GM19238 (cell line): ENCODE measurements at regions not wholly inside any gene's neighbourhood (a gene's known extent, or its start where the extent isn't known, plus 50 kb on each side); places are given as distances from the start of the nearest gene placed in this dataset.

Experiments
- DNase-seq: peaks from one replicate; pipeline ENCODE4 v3.0.0; 2011; ENCODE audit warnings: low spot score; ENCODE audit not compliant: insufficient read length

DNA sequence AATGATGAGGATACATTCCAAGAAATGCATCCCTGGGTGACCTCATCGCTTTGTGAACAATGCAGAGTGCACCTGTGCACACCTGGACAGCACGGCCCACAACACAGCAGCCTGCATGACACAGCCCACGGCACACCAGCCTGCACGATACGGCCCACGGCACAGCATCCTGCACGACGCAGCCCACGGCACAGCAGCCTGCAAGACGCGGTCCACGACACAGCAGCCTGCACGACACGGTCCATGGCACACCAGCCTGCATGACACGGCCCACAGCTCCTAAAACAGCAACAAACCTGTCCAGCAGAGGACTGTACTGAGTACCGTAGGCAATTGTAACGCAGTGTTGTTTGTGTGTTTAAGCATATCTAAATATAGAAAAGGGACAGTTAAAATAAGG lies 134.7 kb upstream of the PPP2R2D start:
- DNase-seq = no peak

DNA sequence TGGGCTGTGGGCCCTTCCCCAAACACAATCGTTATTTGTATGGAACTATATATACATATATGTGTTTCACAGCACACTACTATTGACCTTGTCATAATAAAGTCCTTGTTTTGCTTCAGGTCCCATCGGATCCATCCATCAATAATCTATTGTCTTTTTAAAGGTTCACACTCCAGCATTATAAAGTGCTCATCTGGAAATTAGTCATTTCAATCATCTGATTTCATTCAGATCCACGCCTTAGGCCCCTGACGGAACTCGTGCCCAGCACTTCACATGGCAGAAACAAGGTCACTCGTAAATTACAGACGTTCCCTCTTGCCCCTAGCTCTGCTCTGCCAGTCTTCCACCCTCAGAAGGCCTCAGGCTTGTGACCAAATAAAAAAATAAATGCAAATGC lies 133.1 kb upstream of the PPP2R2D start:
- DNase-seq = no peak

DNA sequence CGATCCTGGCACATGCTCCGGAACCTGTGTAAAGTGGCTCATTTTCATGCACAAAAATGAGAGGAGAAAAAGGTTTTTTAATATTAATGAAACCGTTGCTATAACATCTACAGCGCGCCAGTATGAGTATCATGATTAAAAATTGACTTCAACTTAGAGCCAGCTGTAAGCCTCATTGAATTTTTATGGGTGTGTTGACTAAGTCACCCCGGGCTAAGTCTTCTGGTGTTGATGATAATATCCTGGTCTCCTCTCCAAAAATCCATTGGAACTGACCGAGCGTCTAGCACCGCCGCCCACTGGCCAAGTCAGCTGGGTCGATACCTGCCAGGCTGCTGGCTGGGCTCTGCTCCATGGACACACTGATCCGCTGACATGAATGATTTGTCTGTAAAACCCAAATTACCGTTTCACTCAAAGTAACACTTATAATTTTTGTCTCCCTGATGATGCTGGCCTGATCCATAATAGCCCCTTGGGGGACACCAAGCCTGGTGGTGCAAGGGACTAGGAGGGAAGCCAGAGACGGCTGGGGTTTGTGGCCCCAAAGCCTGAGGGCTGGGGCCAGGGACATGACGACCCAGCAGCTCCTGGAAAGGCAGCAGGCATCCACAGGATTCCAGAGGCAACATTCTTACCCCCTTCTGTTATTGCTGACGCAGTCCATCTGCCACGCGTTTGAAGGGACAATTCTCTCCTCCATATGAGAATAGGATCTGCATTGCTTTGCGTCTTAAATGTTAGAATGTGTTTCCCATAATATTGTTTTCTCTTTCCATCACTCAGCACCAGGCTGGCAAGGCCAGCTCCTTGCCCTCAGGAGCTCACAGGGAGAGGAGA lies 131.0 kb upstream of the PPP2R2D start:
- no peak for DNase-seq

DNA sequence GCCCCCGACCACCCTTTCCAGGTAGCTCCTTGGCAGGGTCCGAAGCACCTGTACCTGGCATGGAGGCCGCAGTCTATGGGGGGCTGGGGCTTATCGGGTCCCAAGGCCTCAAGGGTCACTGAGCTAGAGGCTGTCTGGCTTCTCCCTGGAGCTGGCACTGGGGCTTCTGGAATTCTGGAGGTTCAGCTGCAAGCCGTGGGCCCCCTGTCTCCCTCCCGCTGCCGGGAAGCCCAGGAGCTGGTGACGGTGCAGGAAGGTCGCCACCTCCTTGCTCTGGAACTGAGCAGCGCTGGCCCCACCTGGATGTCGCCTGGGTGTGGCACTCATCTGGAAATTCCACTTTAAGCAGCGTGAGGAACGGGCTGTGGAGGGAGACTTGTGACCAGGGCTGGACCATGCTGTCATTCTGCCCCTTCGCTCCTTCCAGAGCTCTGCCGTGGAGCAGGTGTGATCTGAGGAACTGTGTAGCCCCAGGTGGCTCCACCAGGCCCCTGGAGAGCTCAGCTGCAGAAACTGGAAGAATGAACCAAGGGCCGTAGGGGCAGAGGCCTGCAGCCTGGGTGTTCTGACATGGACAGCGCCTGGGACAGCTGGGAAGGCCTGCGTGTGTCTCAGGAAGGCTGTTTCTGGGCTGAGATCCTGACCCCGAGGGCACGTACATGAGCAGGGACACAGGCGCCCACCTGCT lies 129.7 kb upstream of the PPP2R2D start:
- no peak for DNase-seq

DNA sequence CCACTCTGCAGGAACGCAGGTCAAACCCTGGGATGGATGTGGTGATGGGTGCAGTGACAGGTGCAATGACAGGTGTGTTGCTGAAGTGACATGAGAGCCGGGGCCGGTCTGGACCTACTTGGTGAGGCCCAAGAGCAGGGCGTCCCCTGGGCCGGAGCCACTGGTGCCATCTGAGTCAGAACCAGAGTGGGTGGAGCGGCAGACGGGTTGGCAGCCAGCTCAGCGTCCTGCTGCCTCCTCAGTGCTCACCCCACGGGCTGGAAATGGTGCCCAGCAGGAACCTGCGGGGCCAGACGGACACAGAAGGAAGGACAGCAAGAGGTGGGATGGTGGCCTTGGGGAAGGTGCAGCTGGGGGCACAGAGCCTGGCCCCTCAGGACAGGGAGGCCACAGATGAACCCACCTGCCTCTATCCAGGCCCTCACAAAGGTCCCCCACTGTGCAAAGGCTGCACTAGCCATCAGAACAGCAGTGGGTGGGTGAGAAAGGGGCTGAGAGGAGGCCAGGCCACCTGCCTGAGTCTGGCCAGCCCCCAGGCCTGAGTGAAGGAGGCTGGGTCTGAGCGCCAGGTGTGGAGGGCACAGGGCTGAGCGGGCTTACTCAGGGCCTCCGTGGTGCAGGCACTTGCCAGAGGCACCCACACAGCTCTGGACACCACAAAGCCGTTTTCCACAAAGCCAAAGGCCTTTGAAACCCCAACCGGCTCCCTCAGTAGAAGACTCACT lies 129.0 kb upstream of the PPP2R2D start:
- no peak for DNase-seq

DNA sequence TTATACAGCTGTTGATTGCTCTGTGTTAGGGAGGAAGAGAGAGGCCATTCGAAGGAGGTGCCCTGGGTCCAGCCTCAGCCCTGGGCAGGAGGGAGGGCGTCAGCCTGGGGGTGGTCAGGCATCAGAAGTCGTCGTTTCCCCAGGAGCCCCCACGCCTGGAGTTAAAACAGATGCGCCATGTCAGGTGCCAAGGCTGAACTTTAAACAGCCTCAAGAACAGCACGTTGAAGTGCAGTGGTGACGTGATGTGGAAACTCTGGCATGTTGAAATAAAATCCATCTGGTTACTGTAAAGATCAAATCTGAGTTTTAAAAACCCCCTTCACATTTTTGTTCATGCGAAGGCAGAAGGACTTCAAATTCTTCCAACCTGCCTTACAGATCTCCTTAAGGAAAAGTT lies 128.4 kb upstream of the PPP2R2D start:
- DNase-seq = no peak

DNA sequence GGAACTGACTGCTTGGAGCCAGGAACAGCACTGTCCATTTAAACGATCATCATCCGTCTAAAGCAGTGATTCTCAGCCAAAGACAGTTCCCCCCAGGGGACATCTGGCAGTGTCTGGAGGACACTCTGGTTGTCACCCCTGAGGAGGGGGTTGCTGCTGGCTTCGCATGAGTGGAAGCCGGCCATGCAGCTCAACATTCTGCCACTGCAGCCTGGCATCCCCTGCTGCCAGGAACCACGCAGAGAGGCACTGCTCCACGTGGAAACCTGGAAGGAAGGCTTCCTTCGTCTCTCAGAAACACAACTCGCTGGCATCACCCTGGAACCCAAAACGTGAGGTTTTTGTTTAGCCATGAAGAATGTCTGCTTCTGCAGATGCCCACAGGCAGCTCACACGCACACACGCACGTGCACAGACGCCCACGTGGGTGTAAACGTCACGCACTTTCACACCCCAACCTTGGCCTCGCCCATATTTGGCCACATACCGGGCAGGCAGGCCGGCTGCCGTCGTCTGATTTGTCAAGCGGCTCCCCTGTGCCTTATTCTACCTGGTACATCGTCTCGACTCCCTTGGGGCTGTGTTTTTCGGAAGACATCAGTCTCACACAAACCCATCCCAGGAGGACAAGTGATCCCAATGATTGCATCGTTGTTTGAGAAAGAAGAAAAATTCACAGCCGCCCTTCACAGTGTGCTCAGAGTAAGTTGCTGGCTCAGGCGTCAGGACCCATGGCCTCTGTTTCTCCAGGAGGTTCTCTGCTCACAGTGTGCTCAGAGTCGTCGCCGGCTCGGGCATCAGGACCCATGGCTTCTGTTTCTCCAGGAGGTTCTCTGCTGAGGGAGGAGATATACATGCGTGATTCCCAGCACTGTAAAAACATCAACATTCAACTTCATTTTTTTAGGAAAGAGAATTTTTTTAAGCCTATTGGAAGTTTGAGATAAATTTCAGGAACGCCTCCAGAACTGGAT lies 127.2 kb upstream of the PPP2R2D start:
- DNase-seq = no peak

DNA sequence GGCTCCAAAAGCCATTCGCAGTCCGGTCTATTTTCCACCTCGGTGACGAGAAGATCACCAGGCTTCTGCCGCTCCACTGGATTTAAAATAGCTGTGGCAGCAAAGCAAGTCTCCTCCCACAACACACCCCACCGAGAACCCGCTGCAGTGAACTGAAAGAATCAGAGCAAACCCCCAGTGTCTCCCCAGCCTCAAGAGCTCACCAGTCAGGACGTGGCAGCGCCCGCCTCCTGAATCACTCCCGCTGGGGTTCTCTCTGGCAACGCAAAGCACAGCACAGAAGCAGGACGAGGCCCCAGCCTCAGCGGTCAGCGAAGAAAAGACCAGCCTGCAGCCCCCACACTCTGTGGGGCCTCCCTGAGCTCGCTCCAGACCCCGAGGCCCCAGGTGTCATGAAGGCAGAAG lies 126.1 kb upstream of the PPP2R2D start:
- DNase-seq = no peak

DNA sequence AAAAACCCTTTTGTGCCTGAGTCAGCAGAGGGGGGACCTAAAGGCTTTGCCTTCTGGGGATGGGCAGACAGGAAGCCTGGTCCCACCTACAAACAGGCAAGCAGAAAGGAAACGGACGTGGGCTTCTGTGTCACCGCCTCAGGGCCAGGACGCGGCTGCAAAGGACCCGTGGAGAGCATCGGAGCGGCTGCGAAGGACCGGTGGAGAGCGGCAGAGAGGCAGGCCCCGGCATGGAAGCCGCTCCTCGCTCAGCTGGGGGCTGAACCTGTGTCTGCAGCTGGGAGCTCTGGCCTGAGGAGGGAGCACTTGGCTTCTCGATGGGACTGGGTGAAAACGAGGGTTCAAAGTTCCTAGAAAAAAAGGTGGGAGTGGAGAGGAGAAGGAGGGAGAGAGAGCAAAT lies 125.4 kb upstream of the PPP2R2D start:
- no peak for DNase-seq

DNA sequence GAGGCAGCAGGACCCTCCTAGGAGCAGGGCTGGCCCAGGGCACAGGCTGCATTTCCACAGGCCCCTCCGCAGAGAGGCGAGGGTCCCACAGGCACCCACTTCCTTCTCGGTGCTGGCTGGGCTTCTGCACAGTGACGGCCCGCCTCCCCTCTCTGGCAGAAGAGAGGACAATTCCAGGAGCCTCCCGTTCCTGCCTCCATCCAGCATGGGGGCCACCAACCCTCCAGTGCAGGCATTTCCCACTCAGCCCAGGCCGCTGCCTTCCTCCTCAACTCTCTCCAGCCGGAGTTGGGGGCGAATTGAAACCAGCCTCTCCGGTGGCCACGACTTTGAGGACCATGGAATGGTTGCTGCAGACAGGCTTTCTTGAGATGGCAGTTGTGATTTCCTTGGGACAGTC lies 125.0 kb upstream of the PPP2R2D start:
- DNase-seq = no peak

DNA sequence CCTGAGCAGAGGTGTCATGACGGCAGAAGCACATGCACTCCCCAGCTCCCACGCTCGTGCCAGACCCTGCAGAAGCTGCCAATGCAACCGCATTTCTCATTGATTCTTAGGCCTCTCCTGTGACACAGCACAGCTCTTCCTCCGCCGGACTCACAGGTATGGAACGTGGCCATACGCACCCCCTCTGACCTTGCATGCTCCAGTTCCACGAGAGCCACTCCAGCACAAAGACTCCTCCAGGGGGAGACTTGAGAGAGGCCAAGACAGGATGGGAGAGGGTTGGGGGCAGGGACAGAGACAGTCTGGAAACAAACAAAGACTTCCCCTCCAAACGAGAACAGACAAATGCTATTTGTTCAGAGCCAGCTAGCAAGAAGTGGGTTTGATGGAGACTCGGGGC lies 124.3 kb upstream of the PPP2R2D start:
- DNase-seq = no peak

DNA sequence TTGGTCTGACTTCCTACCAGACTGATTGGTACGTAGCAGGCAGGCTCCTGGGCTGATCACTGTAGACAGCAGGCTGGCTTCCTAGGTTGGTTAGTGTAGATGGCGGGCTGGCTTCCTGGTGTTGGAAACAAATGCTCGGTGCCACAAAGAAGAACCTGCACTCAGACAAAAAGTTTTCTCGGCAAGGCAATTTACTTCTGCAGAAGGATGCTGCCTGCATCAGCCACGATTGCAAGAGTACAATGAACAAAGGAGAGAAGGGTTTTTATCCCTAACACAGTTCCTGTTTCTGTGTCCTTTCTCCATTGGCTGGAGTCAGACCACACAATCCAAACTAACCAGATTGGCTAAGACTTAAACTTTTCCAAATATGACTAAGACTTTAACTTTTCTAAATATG lies 123.6 kb upstream of the PPP2R2D start:
- DNase-seq = no peak

DNA sequence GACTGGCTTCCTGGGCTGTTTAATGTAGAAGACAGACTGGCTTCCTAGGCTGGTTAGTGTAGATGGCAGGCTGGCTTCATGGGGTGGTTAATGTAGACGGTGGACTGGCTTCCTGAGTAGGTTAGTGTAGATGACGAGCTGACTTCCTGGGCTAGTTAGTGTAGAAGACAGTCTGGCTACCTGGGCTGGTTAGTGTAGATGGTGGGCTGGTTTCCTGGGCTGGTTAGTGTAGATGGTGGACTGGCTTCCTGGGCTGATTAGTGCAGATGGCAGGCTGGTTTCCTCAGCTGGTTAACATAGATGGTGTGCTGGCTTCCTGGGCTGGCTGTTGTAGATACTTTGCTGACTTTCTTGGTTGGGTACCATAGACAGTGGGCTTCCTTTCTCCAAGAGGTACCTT lies 122.9 kb upstream of the PPP2R2D start:
- DNase-seq = no peak

DNA sequence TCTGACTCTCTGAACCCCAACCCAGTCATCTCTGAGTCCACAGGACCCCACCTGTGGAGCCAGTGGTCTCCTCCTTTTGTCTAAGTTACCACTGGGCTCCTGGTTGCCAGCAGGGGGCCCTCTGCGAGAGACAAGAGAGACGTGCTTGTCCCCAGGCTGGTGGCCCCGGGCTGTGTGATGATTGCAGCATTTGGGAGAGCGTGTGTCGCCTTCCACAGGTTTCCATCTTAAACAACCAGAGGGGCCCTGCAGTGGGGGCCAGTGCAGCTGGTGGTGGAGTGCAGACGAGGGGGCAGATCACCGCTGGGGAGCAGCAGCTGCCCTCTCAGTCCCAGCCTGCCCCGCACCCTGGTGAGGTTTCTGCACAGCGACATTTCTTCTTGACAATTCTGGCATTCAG lies 122.4 kb upstream of the PPP2R2D start:
- no peak for DNase-seq

DNA sequence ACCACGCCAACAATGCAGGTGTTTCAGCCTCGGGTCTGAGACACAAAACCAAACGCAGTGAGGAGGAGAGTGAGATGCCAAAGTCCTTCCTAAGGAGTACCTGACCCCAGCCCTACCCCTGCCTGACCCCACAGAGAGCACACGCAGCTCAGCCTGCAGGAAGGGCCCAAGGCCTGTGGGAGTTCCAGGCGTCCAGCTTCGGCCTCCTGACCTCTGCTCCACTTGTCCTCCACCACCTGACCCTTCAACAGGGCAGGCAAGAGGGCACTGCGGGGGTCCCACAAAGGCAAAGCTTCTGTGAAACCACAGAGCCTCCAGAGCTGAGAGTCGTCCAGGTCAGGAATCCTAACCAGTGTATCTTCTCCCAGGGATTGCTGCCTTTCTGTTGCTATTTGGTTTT lies 122.0 kb upstream of the PPP2R2D start:
- no peak for DNase-seq

DNA sequence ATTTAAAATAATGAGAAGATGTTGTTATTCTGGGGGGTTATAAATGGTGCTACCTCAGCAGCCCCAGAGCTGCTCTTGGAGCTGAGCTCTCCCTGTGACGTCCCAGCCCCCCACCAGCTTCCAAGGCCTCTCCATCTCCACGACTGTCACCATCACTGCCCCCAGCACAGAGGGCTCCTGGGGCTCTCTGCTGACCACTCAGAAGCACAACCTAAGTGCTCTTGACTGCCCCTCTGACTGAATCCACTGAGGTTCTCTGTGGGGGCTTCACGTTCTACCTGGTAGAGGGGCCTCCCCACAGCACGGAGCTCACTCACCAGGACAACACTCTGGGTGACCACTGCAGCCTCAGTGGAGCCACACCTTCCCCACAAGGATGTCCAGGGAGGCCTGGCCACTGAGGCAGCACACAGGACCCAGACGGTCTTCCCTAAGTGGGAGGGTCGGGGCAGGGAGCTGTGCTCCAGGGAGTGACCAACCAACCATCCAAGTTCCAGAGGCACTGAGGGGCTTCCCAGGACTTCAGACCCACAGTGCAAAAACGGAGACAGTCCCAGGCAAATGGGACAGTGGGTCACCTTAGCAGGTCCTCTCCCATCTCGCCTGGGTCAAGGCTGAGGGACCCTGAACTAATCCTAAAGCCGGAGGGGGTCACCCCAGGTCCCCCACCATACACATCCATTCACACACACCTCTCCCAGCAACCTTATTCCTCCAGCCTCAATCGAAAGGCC lies 121.0 kb upstream of the PPP2R2D start:
- no peak for DNase-seq

DNA sequence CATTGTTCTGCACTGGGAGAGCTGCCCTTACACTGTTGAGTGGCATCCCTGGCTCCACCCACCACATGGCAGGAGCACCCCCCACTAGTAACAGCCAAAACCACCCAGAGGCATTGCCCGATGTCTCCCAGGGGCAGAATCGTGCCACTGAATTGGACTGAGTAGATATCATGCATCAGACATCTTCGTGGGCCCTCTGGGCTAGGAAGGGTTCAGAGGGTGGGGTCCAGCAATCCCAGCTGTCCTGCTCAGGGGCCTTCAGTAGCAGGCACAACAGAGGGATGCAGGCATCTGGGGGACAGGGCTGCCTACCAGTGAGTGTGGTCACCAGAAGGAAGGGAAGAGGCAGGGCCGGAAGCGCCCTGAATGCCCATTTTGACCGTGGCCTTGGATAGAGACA lies 119.7 kb upstream of the PPP2R2D start:
- no peak for DNase-seq

DNA sequence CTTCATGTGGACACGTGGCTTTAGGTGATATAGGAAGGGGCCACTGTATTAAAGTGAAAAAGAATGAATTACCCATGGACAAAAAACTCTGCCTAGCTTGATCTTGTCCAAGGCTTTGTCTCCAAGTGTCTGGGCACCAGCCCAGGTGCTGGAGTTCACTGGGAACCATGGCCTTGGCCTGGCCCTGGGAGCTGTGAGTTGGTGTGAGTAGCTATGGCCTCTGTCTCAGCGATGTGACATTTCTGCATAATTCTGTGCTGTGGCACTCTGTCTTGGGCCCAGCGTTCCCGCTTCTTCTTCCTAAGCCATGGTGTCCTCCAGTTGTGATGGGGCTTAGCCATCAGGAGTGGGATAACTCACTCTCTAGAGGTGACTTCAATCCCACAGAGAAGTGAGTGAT lies 119.0 kb upstream of the PPP2R2D start:
- no peak for DNase-seq

DNA sequence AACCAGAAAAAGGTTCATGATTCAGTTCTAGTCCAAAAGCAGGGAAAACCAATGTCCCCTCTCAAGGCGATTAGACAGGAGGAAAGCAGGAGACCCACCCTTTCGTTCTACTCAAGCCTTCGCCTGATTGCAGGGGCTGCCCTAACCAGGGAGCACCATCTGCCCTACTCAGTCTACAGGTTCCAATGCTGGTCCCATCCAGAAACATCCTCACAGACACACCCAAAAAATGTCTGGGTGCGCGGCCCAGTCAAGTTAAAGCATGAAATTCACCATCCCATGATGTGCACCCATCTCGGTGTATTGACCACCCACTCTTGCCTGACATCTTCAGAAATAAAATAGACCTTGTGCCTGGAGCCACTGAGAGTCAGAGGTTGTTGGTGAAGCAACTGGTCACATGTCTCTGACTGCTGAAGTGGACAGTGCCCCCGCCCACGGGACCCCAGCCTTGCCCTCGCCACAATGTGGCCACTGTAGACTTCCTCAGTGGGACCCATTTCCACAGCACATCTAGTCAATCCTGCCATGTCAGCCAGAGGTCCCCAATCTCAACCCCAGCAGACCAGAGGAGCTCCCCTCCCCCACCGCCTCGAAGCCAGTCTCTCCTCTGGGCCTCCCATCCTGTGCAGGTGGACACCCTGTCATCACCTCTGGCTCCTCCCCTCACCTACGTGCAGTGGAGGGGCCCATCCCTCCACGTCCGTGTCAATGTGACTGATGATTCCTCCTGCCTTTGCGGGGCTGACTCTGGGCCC lies 116.3 kb upstream of the PPP2R2D start:
- DNase-seq = no peak

DNA sequence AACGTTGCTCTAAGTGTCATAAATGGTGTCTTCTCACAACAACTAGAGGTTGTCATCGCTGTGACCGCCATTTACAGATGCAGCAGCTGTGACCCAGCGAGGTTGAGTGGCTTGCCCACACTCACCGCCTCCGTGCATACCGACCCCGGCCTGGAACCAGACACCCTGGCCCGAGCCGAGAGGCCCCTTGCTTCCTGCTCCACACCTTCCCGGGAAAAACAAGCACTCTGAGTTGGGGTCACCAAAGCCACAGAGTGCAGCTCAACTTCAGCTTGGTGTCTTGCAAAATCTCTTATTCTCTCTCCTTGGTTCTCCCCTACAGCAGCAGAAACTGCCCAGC lies 115.7 kb upstream of the PPP2R2D start:
- no peak for DNase-seq
